ENCODE measurements at regions not wholly inside any gene's neighbourhood (a gene's known extent, or its start where the extent isn't known, plus 50 kb on each side); places are given as distances from the start of the nearest gene placed in this dataset.

GRCh38 chr3:165895919-165896318 lies 58.7 kb upstream of the BCHE start:
- no peaks in the 10 kb centered on the region for H3K4me1 ChIP-seq (ENCODE audit: insufficient read depth, low read length, poor library complexity, severe bottlenecking)
- no TSS peak for BruUV-seq (replicated peaks)
- DNase-seq (ENCODE audit: low spot score): peak; percentile 49
- H3K27me3 ChIP-seq (replicated peaks; ENCODE audit: insufficient read depth, low read depth, low read length, poor library complexity): no peaks in the 10 kb centered on the region
- H3K4me3 ChIP-seq (ENCODE audit: low read depth, low read length, poor library complexity, severe bottlenecking): no peak overlapping the region
- H3K27ac ChIP-seq (ENCODE audit: low read depth, low read length, poor library complexity, severe bottlenecking): no peak overlapping the region
- H3K9me3 ChIP-seq (ENCODE audit: low read depth, low read length, poor library complexity, severe bottlenecking): no peaks in the 10 kb centered on the region
- ChIA-PET POLR2A (ENCODE audit: low non-redundant PET) (no interaction called here), CTCF (no interaction called here)
- intact Hi-C loops (cut with micrococcal nuclease; ENCODE audit: unreplicated experiment): loop anchor here (2.0 kb wide), 1 partner anchor 1137 kb away; no protein-coding TSS in a partner anchor
- TF ChIP-seq EZH2 (IDR thresholded peaks at IDR 0.05; ENCODE audit: borderline replicate concordance, low read depth, low read length, poor library complexity, severe bottlenecking) (no peak), CTCF (conservative IDR thresholded peaks at IDR 0.05; ENCODE audit: low read depth, low read length) (peak; percentile 68)
- H3K36me3 ChIP-seq (ENCODE audit: insufficient read depth, low read length, poor library complexity, severe bottlenecking): no peaks in the 10 kb centered on the region

DNA sequence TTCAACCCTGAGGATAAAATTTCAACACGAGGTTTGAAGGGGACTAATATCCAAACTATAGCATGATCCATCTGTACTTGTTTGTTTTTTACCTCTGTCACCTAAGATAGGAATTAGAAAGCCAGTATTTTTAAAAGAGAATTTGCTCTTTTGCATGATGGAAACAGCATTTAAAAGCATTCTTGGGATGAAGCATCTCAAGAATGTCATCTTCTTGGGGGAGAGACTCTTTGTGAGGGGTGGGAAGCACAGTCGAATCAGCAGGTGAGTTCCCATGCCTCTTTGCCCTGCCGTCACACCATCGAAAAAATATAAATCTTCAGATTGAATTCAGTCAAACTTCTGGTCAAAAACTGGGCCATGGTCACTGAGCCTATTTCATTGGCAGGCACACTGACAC lies 55.3 kb upstream of the BCHE start:
- ChIA-PET CTCF (no interaction called here), POLR2A (ENCODE audit: low non-redundant PET) (no interaction called here)
- H3K9me3 ChIP-seq (ENCODE audit: low read depth, low read length, poor library complexity, severe bottlenecking): no peaks in the 10 kb centered on the region
- no peaks in the 10 kb centered on the region for H3K4me1 ChIP-seq (ENCODE audit: insufficient read depth, low read length, poor library complexity, severe bottlenecking)
- H3K36me3 ChIP-seq (ENCODE audit: insufficient read depth, low read length, poor library complexity, severe bottlenecking): no peaks in the 10 kb centered on the region
- no TSS peak for BruUV-seq (replicated peaks)
- H3K27ac ChIP-seq (ENCODE audit: low read depth, low read length, poor library complexity, severe bottlenecking): no peak overlapping the region
- H3K4me3 ChIP-seq (ENCODE audit: low read depth, low read length, poor library complexity, severe bottlenecking): no peak overlapping the region
- intact Hi-C loops (cut with micrococcal nuclease; ENCODE audit: unreplicated experiment): no loop called here
- no peak for DNase-seq (ENCODE audit: low spot score)
- TF ChIP-seq EZH2 (IDR thresholded peaks at IDR 0.05; ENCODE audit: borderline replicate concordance, low read depth, low read length, poor library complexity, severe bottlenecking) (no peak), CTCF (conservative IDR thresholded peaks at IDR 0.05; ENCODE audit: low read depth, low read length) (no peak)
- H3K27me3 ChIP-seq (replicated peaks; ENCODE audit: insufficient read depth, low read depth, low read length, poor library complexity): no peaks in the 10 kb centered on the region

Data from A673 (cell line).